MM.1S (cell line): ENCODE measurements at regions not wholly inside any gene's neighbourhood (a gene's known extent, or its start where the extent isn't known, plus 50 kb on each side); places are given as distances from the start of the nearest gene placed in this dataset.

Source experiments
- EZH2phosphoT487 ChIP-seq: fragments of 300-600 bp; sonication (generic); IDR thresholded peaks from 2 replicates; pipeline ENCODE4 v1.6.1; 2018; ENCODE audit warnings: antibody characterized with exemption, low read length
- TF ChIP-seq, protein P1 (sequence below): fragments of 300-600 bp; sonication (generic); IDR thresholded peaks from 2 replicates; pipeline ENCODE4 v1.5.1; 2016; ENCODE audit warnings: antibody characterized with exemption, low read length, mixed read lengths

DNA sequence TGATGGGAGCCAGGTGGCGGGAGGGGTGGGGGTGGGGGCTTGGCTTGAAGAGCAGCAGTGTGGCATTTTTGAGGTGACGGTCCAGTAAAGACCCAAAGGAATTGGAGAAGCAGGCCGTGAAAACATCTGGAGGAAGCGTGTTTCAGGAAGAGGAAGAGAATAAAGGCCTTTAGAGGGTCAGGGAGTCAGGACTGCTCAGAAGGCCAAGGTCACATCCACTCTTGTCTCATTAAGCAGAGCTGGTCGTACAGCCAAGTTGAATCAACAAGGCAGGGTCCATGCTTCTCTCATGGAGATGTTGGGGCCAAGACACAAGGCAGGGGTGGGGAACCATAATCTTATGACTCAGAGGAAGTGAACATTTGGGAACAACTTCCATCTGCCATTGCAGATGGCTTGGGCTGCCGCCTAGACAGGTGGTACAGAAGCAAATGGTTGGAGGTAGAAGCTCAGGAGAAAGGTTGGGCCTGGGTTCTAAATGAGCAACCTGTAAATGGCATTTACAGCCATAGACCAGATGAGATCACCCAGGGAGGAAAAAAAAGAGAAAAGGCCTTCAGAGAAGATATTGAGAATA lies 179.6 kb downstream of the TTLL2 start:
- TF ChIP-seq, protein P1, sequence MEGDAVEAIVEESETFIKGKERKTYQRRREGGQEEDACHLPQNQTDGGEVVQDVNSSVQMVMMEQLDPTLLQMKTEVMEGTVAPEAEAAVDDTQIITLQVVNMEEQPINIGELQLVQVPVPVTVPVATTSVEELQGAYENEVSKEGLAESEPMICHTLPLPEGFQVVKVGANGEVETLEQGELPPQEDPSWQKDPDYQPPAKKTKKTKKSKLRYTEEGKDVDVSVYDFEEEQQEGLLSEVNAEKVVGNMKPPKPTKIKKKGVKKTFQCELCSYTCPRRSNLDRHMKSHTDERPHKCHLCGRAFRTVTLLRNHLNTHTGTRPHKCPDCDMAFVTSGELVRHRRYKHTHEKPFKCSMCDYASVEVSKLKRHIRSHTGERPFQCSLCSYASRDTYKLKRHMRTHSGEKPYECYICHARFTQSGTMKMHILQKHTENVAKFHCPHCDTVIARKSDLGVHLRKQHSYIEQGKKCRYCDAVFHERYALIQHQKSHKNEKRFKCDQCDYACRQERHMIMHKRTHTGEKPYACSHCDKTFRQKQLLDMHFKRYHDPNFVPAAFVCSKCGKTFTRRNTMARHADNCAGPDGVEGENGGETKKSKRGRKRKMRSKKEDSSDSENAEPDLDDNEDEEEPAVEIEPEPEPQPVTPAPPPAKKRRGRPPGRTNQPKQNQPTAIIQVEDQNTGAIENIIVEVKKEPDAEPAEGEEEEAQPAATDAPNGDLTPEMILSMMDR: no peak
- no peak for TF ChIP-seq EZH2phosphoT487
